HS-5 (cell line): ENCODE measurements at regions not wholly inside any gene's neighbourhood (a gene's known extent, or its start where the extent isn't known, plus 50 kb on each side); places are given as distances from the start of the nearest gene placed in this dataset.

Source experiments
- DNase-seq: peaks from one replicate; pipeline ENCODE4 v3.0.0-alpha.2; 2012; ENCODE audit warnings: low read depth

DNA sequence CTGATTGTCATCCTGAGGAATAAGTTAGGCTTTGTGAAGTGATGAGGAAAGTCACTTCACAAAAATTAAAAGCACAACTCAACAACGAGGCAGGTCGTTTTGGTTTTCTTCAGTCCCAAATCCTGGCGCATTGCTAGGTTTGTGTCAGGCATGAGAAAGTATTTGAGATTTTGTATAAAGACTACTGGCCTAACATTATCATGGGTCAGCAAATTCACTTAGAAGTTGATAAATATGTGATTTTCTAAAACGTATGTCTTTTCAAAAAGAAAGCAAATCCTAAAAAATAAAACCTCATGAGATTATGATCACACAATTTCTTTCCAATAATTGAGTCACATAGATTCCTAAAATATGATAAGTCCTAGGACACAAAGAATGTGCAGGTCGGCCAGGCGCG is 395.8 kb upstream of the RORA start:
- DNase-seq, result no peak

DNA sequence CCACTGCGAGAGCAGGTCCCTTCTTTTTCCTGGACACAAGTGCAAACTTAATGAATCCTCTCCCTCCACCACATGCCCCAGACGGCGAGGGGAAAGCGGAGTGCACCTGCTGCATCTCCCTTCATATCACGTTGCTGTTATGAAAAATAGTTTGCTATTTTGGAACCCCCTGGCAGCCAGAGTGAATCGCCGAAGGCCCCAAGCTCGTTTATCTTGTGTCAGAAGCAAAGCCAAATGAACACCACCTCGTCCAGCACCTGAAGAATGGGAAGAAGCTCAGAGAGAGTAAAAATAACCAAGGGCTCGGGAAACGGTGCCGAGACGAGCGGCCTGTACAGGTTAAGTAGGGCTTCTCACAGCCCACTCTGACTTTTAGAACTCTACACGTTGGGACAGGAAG is 394.6 kb upstream of the RORA start:
- DNase-seq, result no peak

GRCh38 chr15:61621865-61622264 is 392.8 kb upstream of the RORA start:
- no peak for DNase-seq

GRCh38 chr15:61621146-61621545 is 392.0 kb upstream of the RORA start:
- DNase-seq, result peak; percentile 3

DNA sequence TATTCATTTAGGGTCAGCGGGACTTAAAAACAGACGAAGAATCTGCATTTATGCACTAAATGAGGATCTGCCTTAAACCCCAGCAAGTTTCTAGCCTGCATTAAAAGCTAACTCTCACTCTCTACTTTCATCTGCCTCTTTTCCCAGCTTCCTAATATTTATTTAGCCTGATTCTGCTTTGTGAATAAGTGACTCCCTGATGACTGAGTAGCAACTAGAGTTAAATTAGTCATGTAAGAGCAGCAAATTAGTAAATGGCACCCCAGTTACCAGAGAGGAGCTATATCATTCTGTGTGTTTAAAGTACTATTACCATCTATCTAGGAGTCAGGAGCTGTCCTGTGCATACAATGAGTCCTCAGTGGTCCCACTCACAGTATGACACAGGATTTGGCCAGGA is 391.0 kb upstream of the RORA start:
- no peak for DNase-seq

DNA sequence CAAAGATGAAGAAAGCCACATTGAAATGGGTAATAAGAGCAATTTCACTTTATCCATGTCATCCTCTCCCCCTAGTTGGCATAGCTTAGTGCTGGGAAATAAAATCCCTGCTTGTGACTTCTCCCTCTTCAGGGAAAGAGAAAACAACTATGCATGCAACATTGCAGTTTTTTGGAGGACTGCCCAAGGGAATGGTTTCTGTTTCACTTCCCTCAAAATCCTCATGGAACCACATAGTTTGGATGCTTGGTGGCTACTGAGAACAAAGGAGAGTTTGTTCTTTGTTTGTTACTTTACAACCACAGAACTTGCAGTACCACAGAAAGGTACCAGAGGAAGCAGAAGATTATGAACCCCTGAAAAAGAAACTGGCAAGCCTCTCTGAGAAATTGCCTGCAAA is 384.6 kb upstream of the RORA start:
- no peak for DNase-seq

DNA sequence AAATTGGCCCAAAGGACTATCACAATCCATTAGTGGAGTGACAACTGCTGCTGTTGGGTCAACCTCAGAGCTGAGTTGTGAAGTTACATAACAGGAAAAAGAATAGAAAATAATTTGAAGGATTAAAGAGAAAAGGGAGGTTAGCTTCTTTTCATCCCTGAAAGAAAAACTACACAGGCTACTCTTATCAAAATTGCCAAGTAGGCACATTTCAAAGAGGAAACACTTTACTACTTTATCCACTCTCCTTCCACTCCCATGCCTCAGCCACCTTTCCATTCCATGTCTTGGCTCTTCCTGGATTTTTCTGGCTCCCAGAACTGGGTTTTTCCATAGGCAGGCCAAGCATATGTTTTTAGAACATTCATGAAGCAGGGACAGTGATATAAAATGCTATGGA is 384.0 kb upstream of the RORA start:
- no peak for DNase-seq

- no peak for DNase-seq
These were observed 383.0 kb upstream of the RORA start for GRCh38 chr15:61612111-61612510.

- DNase-seq, result no peak
These were observed 376.2 kb upstream of the RORA start for GRCh38 chr15:61605343-61605742.

DNA sequence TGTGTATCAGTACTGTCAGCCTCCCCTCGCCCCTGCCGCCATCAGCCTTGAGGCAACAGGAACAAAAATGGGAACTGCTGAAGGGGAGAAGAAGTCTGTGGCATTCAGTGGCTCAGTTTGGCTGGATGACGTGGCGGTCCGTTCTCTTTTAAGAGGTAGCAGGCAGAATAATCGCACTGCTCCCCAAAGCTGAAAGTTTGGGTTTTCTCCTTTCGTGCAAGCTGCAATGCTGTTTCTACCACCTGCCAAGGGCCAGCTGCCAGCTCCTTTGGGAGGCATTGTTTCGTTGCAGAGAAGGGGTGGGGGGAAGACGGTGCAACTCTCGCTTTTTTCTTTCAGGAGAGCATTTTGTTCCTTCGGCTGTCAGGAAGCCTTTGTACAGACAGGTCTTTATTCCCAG is 369.6 kb upstream of the RORA start:
- no peak for DNase-seq

GRCh38 chr15:61584410-61584809 is 355.3 kb upstream of the RORA start:
- no peak for DNase-seq

GRCh38 chr15:61582092-61582491 is 353.0 kb upstream of the RORA start:
- DNase-seq, result no peak

DNA sequence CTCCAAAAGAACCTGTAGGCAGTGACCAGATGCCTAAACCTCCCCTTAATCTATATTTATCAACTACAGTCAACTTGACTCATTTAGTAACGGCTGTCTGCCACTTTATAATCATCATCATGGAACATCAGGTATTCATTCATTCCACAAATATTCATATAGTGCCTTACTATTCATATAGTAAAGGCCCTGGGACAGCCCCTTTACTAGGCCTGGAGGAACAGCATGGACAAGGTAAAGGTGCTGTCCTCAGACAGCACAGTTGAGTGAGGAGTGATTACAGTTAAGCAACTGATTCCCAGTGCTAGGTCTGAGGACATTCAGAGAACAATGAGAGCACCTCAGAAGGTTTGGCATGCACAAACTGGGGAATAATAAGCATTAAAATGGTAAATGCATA is 346.5 kb upstream of the RORA start:
- DNase-seq, result no peak

DNA sequence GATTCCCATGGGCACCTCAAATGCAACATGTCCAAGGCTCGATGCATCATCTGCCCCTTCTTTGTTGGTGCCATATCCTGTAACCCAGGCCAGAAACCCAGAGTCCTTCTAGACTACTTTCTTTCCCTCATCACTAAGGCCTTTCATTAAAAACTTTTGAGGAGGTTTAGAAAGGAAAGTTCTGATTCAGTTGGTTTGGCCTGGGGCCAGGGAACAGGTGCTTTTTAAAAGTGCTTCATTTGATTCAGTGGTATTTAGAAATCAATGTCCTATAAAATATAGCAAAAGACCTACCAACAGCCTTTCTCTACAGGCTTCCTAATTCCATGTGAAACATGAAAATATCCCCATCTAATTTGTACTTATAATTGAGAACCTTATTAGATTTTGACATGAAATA is 341.9 kb upstream of the RORA start:
- no peak for DNase-seq

DNA sequence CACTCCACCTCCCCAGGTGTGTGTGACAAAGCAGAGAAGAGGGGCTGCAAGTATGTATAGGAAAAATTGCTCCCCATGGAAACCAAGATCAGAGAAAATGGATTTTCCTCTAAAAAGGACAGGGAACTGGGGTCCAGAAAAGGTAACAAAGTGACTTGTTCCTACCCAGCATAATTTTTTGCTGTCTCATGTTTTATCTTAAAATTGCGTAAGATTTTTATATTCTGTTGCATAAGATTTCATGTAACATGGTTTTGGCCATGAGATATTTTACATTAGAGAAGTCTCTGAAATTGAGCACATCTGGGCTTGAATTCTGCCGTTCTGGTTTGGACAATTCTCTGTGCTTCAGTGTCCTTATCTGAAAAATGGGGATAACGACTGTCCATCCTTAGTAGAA is 335.7 kb upstream of the RORA start:
- no peak for DNase-seq

GRCh38 chr15:61558172-61559136 is 329.4 kb upstream of the RORA start:
- DNase-seq, result no peak

DNA sequence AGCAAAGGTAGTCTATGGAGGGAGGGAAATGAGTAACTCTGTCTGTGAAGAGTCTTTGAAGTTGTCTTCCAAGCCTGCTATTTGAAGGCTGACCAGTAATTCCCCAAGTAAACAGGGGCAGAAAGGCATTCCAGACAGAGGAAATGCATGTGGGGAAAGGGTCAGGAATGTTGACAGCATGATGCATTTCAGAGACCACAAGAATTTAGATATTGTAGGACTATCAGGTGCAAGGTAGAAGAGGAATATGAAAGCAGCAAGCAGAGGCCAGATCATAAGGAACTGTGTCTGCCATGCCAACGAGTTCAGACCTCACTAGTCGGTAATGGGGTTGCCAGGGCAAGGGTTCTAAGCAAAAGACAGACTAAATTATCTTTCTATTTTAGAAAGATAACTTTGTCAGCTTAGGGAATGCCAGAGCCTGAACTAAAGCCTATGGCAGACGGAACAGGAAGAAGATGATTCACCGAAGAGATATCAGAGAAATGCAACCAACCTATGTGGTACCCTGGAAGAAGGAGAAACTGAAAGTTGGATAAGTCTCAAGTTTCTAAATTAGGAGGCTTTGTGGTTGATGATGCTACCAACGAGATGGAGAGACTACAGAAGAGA is 327.0 kb upstream of the RORA start:
- DNase-seq, result peak; percentile 80

GRCh38 chr15:61549727-61550126 is 320.6 kb upstream of the RORA start:
- no peak for DNase-seq

DNA sequence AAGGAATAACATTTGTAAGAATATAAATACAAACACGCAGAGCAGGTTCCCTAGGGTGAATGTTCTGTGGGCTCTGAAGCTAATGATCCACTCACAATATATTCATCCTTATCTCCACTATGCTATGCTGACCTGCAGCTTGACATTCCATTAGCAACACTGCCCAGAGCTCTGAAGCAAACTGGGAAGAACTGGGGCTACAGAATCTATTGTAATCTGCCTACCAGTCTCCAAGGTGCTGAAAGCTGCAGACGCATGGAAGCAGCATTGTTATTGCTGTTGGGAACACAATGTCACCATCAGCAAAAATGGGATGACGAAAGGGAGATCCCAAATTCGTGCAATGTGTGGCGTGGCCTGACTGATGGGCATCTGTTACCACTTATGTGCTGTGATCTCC is 316.7 kb upstream of the RORA start:
- no peak for DNase-seq

DNA sequence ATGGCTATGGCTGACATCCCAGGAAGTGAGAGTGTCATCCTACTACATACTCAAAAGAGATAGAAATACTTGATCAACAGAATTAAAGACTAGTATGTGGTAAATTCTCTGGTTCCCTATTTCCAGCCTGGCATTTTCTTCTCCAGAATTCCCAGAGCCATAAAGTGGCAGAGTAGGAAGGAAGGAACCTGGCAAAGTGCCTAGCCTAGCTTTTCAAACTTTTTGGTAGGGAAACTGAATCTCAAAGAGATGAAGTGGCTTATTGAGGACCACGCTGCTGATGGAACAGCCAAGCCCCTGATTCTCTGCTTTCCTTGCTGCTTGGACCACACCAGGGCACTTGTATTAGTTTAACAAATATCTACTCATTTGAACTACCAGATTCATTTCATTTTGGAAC is 312.4 kb upstream of the RORA start:
- no peak for DNase-seq

GRCh38 chr15:61537337-61537736 is 308.2 kb upstream of the RORA start:
- no peak for DNase-seq

DNA sequence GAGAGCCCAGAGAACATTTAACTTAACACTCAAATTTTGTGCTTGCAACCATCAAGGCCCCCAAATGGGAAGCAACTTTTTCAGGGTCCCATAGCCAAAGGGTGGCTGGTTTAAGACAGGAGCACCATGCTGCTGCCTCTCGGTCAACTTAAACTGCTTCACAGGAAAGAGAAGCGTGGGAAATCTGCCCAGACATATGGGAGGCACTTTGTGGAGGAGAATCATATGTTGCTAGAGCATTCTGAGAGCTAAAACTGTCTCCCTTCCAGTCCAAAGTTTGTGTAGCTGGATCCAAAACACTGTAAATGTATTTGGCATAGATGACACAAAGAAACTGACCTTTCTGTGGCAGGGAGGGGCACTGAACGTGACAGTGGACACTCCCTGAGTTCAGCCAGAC is 305.9 kb upstream of the RORA start:
- DNase-seq, result no peak

- DNase-seq, result no peak
These were observed 301.7 kb upstream of the RORA start for GRCh38 chr15:61530769-61531168.

DNA sequence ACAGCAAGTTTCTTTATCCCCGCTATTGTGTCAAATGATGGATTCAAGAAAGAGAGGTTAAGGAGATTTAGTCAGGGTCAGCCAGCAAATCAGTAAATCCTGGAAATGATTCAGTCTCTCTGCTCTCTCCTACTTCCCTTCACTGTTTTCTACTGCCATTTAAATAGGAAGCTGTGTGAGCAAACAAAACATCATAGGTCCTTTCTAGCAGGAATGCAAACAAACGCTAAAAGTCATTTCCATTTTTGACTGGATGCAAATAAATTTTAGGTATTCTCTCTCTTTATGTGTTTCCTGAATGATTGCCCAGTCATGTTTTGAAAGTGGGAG is 299.4 kb upstream of the RORA start:
- no peak for DNase-seq
